Posterior cingulate gyrus (tissue), 11 donors: ENCODE measurements at regions not wholly inside any gene's neighbourhood (a gene's known extent, or its start where the extent isn't known, plus 50 kb on each side); places are given as distances from the start of the nearest gene placed in this dataset.
A peak's percentile ranks its signal among the peaks of the same experiment; 100 is the strongest.

Source experiments
- DNase-seq, 10 donors: peaks; one replicate each; pipeline versions ENCODE4 v3.0.0 to v3.0.0-alpha.2; 2020 to 2021; ENCODE audit warnings: mixed read lengths in 3 of 10
- intact Hi-C: fragments of 100-400 bp; cut with DNase I; formaldehyde crosslinking; loops from one replicate; pipeline ENCODE4 v1.15.1; 2023

- intact Hi-C loops: no loop called here
- DNase-seq: peak in 5 of 10 donors; percentile 3 to 52 (median 48)
Observed at GRCh38 chr7:380711-381210, 90.8 kb downstream of the FOXL3 start.

- DNase-seq: peak in 5 of 10 donors; percentile 1 to 71 (median 5)
- intact Hi-C loops: no loop called here
Observed at GRCh38 chr7:381211-382042, 91.5 kb downstream of the FOXL3 start.

- DNase-seq: no peak
- intact Hi-C loops: no loop called here
Observed at GRCh38 chr7:382043-382400, 92.1 kb downstream of the FOXL3 start.

- peak in 2 of 10 donors; percentile 9 to 36 for DNase-seq
- intact Hi-C loops: no loop called here
Observed at GRCh38 chr7:386385-386784, 96.4 kb downstream of the FOXL3 start.

GRCh38 chr7:387132-388022 is 97.4 kb downstream of the FOXL3 start:
- DNase-seq: peak in 5 of 10 donors; percentile 3 to 70 (median 15)
- intact Hi-C loops: no loop called here

- DNase-seq: peak in 4 of 10 donors; percentile 2 to 71 (median 26)
- intact Hi-C loops: no loop called here
Observed at GRCh38 chr7:388023-388960, 98.3 kb downstream of the FOXL3 start.

- DNase-seq: peak in 6 of 10 donors; percentile 4 to 67 (median 40)
- intact Hi-C loops: no loop called here
Observed at GRCh38 chr7:388961-389701, 99.2 kb downstream of the FOXL3 start.

- intact Hi-C loops: no loop called here
- DNase-seq: peak in 7 of 10 donors; percentile 5 to 76 (median 14)
Observed at GRCh38 chr7:389911-390601, 100.1 kb downstream of the FOXL3 start.

- peak in 5 of 10 donors; percentile 1 to 63 (median 56) for DNase-seq
- intact Hi-C loops: no loop called here
Observed at GRCh38 chr7:390761-391410, 100.9 kb downstream of the FOXL3 start.

GRCh38 chr7:391411-391951 is 101.5 kb downstream of the FOXL3 start:
- intact Hi-C loops: no loop called here
- DNase-seq: peak in 4 of 10 donors; percentile 6 to 77 (median 36)

- intact Hi-C loops: no loop called here
- peak in 6 of 10 donors; percentile 6 to 77 (median 36) for DNase-seq
Observed at GRCh38 chr7:391961-392524, 102.1 kb downstream of the FOXL3 start.

GRCh38 chr7:392822-393221 is 102.9 kb downstream of the FOXL3 start:
- DNase-seq: no peak
- intact Hi-C loops: no loop called here

- intact Hi-C loops: no loop called here
- DNase-seq: no peak
Observed at GRCh38 chr7:395643-396042, 105.7 kb downstream of the FOXL3 start.

GRCh38 chr7:398888-399287 is 108.9 kb downstream of the FOXL3 start:
- DNase-seq: no peak
- intact Hi-C loops: no loop called here

GRCh38 chr7:400901-401485 is 111.0 kb downstream of the FOXL3 start:
- DNase-seq: peak in 2 of 10 donors; percentile 4 to 64
- intact Hi-C loops: no loop called here

GRCh38 chr7:401495-401894 is 111.5 kb downstream of the FOXL3 start:
- intact Hi-C loops: no loop called here
- peak in 2 of 10 donors; percentile 1 to 22 for DNase-seq

- DNase-seq: peak in 1 of 10 donors; percentile 49
- intact Hi-C loops: no loop called here
Observed at GRCh38 chr7:404812-405488, 114.7 kb downstream of the PDGFA start.
